ENCODE measurements at regions not wholly inside any gene's neighbourhood (a gene's known extent, or its start where the extent isn't known, plus 50 kb on each side); places are given as distances from the start of the nearest gene placed in this dataset.

- DNase-seq (ENCODE audit: low read depth in 2 of 2) = no peak
Measured at GRCh38 chrX:49773993-49774392, 55.1 kb upstream of the PAGE4 start.

- no peak for DNase-seq (ENCODE audit: low read depth in 2 of 2)
Measured at GRCh38 chrX:49767236-49767635, 61.9 kb upstream of the PAGE4 start.

- DNase-seq (ENCODE audit: low read depth in 2 of 2) = no peak
Measured at GRCh38 chrX:49762175-49762720, 66.5 kb upstream of the PAGE1 start.

- no peak for DNase-seq (ENCODE audit: low read depth in 2 of 2)
Measured at GRCh38 chrX:49761481-49761880, 65.7 kb upstream of the PAGE1 start.

- no peak for DNase-seq (ENCODE audit: low read depth in 2 of 2)
Measured at GRCh38 chrX:49760290-49760890, 64.6 kb upstream of the PAGE1 start.

- DNase-seq (ENCODE audit: low read depth in 2 of 2) = no peak
Measured at GRCh38 chrX:49756692-49757091, 60.9 kb upstream of the PAGE1 start.

GRCh38 chrX:49754233-49754857, 58.6 kb upstream of the PAGE1 start:
- peak in 1 of 2 donors; percentile 1 for DNase-seq (ENCODE audit: low read depth in 2 of 2)

GRCh38 chrX:49753691-49754090, 57.9 kb upstream of the PAGE1 start:
- DNase-seq (ENCODE audit: low read depth in 2 of 2) = no peak

- DNase-seq (ENCODE audit: low read depth in 2 of 2) = no peak
Measured at GRCh38 chrX:49748211-49748956, 52.6 kb upstream of the PAGE1 start.

- DNase-seq (ENCODE audit: low read depth in 2 of 2) = no peak
Measured at GRCh38 chrX:49746306-49746705, 50.5 kb upstream of the PAGE1 start.
